Right lobe of liver (tissue), 6 donors: ENCODE measurements at regions not wholly inside any gene's neighbourhood (a gene's known extent, or its start where the extent isn't known, plus 50 kb on each side); places are given as distances from the start of the nearest gene placed in this dataset.

Experiments used
- ATAC-seq, 4 donors: fragments of 200-7000 bp; cut with Tn5 transposase; one replicate each; pipeline ENCODE4 v1.9.1; 2020; ENCODE audit warnings: mild to moderate bottlenecking in 4 of 4, moderate library complexity in 4 of 4
- DNase-seq, 3 donors: peaks; one replicate each; pipeline ENCODE4 v3.0.0-alpha.2; 2020
- H3K27ac ChIP-seq, 3 donors: fragments of 200-600 bp; one replicate each; pipeline ENCODE4 v1.8.0; 2022
- H3K27me3 ChIP-seq, 2 donors: fragments of 200-600 bp; one replicate each; pipeline ENCODE4 v1.8.0; 2022
- H3K36me3 ChIP-seq, 4 donors: fragments of 200-600 bp; sonication (generic) in 1 of 4; one replicate each; pipeline versions ENCODE4 v1.5.1 to v1.8.0; 2017 to 2022; ENCODE audit warnings: control low read depth in 1 of 4
- H3K4me1 ChIP-seq, 4 donors: fragments of 200-600 bp; sonication (generic) in 1 of 4; one replicate each; pipeline versions ENCODE4 v1.5.1 to v1.8.0; 2017 to 2022; ENCODE audit warnings: control low read depth in 1 of 4
- H3K4me3 ChIP-seq, 3 donors: fragments of 200-600 bp; one replicate each; pipeline ENCODE4 v1.8.0; 2022
- H3K9me3 ChIP-seq, 4 donors: fragments of 200-600 bp; sonication (generic) in 1 of 4; one replicate each; pipeline versions ENCODE4 v1.5.1 to v1.8.0; 2017 to 2022; ENCODE audit warnings: control low read depth in 1 of 4
- CTCF ChIP-seq, 4 donors: fragments of 200-600 bp in 3 of 4; fragments of 450-650 bp in 1 of 4; IDR thresholded peaks; one replicate each; pipeline versions ENCODE4 v1.5.1 to v1.8.0; 2016 to 2022; ENCODE audit warnings: antibody characterized with exemption in 4 of 4, mild to moderate bottlenecking in 2 of 4
- POLR2A ChIP-seq: fragments of 450-650 bp; IDR thresholded peaks from one replicate; pipeline ENCODE4 v1.6.1; 2017; ENCODE audit warnings: antibody characterized with exemption, mild to moderate bottlenecking
- WGBS: methylation state at CpG from one replicate; pipeline ENCODE4 v1.1.6; 2018; ENCODE audit warnings: low coverage, low lambda C conversion rate; ENCODE audit not compliant: insufficient coverage; ENCODE audit errors: missing lambda C conversion rate; 5-methylcytosine and 5-hydroxymethylcytosine counted together
- intact Hi-C, 2 donors: fragments of 100-400 bp; cut with DNase I; formaldehyde crosslinking; loops; one replicate each; pipeline versions ENCODE4 v1.11.2 to v1.14.1; 2022
- donor health status: DM: no; HTN: yes; CAD: no.
- donor health status: DM: no; HTN: no; CAD: no.
- donor health status: DM: no; HTN: no; CAD: no.
- donor health status: DM: no; HTN: yes; CAD: no.
- donor health status: DM: no; HTN: yes; CAD: no.

- no peak for DNase-seq
- no peaks in the 10 kb centered on the region for H3K4me1 ChIP-seq
- H3K36me3 ChIP-seq: no peaks in the 10 kb centered on the region
- WGBS: 30% methylated on average over 1 of the region's 1 CpG
- H3K27me3 ChIP-seq: no peaks in the 10 kb centered on the region
- no peak for TF ChIP-seq CTCF (IDR thresholded peaks at IDR 0.05)
- no peak overlapping the region for H3K27ac ChIP-seq
- no peak overlapping the region for H3K4me3 ChIP-seq
- no peak for ATAC-seq
- intact Hi-C loops: no loop called here
- H3K9me3 ChIP-seq: no peaks in the 10 kb centered on the region
Measured at GRCh38 chr10:108384378-108384777, 1219.9 kb upstream of the SORCS1 start.

- H3K4me3 ChIP-seq: no peak overlapping the region
- H3K36me3 ChIP-seq: no peaks in the 10 kb centered on the region
- DNase-seq (no peak), ATAC-seq (no peak)
- H3K27ac ChIP-seq: no peak overlapping the region
- H3K27me3 ChIP-seq: no peaks in the 10 kb centered on the region
- TF ChIP-seq CTCF (IDR thresholded peaks at IDR 0.05) (no peak), POLR2A (no peak)
- intact Hi-C loops: no loop called here
- no peaks in the 10 kb centered on the region for H3K4me1 ChIP-seq
- no peaks in the 10 kb centered on the region for H3K9me3 ChIP-seq
Measured at GRCh38 chr10:108378779-108379178, 1214.3 kb upstream of the SORCS1 start.

GRCh38 chr10:108375691-108376090 is 1211.2 kb upstream of the SORCS1 start:
- DNase-seq (no peak), ATAC-seq (no peak)
- Histone ChIP-seq H3K36me3 (no peaks in the 10 kb centered on the region), H3K9me3 (no peaks in the 10 kb centered on the region), H3K27me3 (no peaks in the 10 kb centered on the region), H3K4me1 (no peaks in the 10 kb centered on the region), H3K27ac (no peak overlapping the region), H3K4me3 (no peak overlapping the region)
- intact Hi-C loops: no loop called here
- TF ChIP-seq CTCF (IDR thresholded peaks at IDR 0.05): no peak
- no peak for TF ChIP-seq POLR2A

- intact Hi-C loops: no loop called here
- 31% methylated on average over 1 of the region's 1 CpG for WGBS
- ATAC-seq (no peak), DNase-seq (no peak)
- TF ChIP-seq CTCF (IDR thresholded peaks at IDR 0.05) (no peak), POLR2A (no peak)
- H3K4me1 ChIP-seq: no peaks in the 10 kb centered on the region
- H3K27me3 ChIP-seq: no peaks in the 10 kb centered on the region
- H3K36me3 ChIP-seq: no peaks in the 10 kb centered on the region
- no peak overlapping the region for H3K4me3 ChIP-seq
- H3K9me3 ChIP-seq: no peaks in the 10 kb centered on the region
- no peak overlapping the region for H3K27ac ChIP-seq
Measured at GRCh38 chr10:108374991-108375390, 1210.5 kb upstream of the SORCS1 start.

- intact Hi-C loops: no loop called here
- Histone ChIP-seq H3K4me3 (no peak overlapping the region), H3K27ac (no peak overlapping the region), H3K27me3 (no peaks in the 10 kb centered on the region), H3K4me1 (no peaks in the 10 kb centered on the region), H3K9me3 (no peaks in the 10 kb centered on the region), H3K36me3 (no peaks in the 10 kb centered on the region)
- TF ChIP-seq CTCF (IDR thresholded peaks at IDR 0.05): no peak
- no peak for TF ChIP-seq POLR2A
- no peak for DNase-seq
- ATAC-seq: no peak
Measured at GRCh38 chr10:108365541-108365940, 1201.0 kb upstream of the SORCS1 start.
